ENCODE measurements at regions not wholly inside any gene's neighbourhood (a gene's known extent, or its start where the extent isn't known, plus 50 kb on each side); places are given as distances from the start of the nearest gene placed in this dataset.

GRCh38 chr22:49365191-49365837 is 462.4 kb downstream of the BRD1 start:
- Mint-ChIP-seq H3K36me3 (no peaks in the 10 kb centered on the region), H3K27me3 (peaks cover 16% of the 10 kb centered on the region), H3K4me3 (no peak overlapping the region), H3K9me3 (peaks cover 7% of the 10 kb centered on the region), H3K4me1 (peaks cover 5% of the 10 kb centered on the region), H3K27ac (no peak overlapping the region)
- DNase-seq (ENCODE audit: low spot score in 2 of 2) = peak in 1 of 2 donors; percentile 2
- no peak for ATAC-seq (ENCODE audit: low read depth)

GRCh38 chr22:49364398-49364797 is 463.3 kb downstream of the BRD1 start:
- peaks cover 10% of the 10 kb centered on the region for H3K9me3 Mint-ChIP-seq
- ATAC-seq (ENCODE audit: low read depth) = no peak
- H3K4me1 Mint-ChIP-seq = peaks cover 5% of the 10 kb centered on the region
- no peak for DNase-seq (ENCODE audit: low spot score in 2 of 2)
- H3K36me3 Mint-ChIP-seq = no peaks in the 10 kb centered on the region
- no peak overlapping the region for H3K27ac Mint-ChIP-seq
- peaks cover 16% of the 10 kb centered on the region for H3K27me3 Mint-ChIP-seq
- no peak overlapping the region for H3K4me3 Mint-ChIP-seq

- Mint-ChIP-seq H3K27me3 (peaks cover 11% of the 10 kb centered on the region), H3K36me3 (no peaks in the 10 kb centered on the region), H3K4me1 (peaks cover 5% of the 10 kb centered on the region), H3K4me3 (no peak overlapping the region), H3K27ac (no peak overlapping the region), H3K9me3 (peaks cover 10% of the 10 kb centered on the region)
- ATAC-seq (ENCODE audit: low read depth) (no peak), DNase-seq (ENCODE audit: low spot score in 2 of 2) (no peak)
These were observed 464.0 kb downstream of the BRD1 start for GRCh38 chr22:49363526-49364230.

- H3K4me1 Mint-ChIP-seq = peaks cover 5% of the 10 kb centered on the region
- H3K27me3 Mint-ChIP-seq = peaks cover 9% of the 10 kb centered on the region
- no peak overlapping the region for H3K27ac Mint-ChIP-seq
- ATAC-seq (ENCODE audit: low read depth) = no peak
- H3K9me3 Mint-ChIP-seq = peaks cover 10% of the 10 kb centered on the region
- no peak for DNase-seq (ENCODE audit: low spot score in 2 of 2)
- H3K4me3 Mint-ChIP-seq = no peak overlapping the region
- H3K36me3 Mint-ChIP-seq = no peaks in the 10 kb centered on the region
These were observed 465.3 kb downstream of the BRD1 start for GRCh38 chr22:49362211-49362839.

GRCh38 chr22:49361164-49361563 is 466.5 kb downstream of the BRD1 start:
- Mint-ChIP-seq H3K4me3 (no peak overlapping the region), H3K9me3 (peaks cover 10% of the 10 kb centered on the region), H3K27me3 (peaks cover 11% of the 10 kb centered on the region), H3K27ac (no peak overlapping the region), H3K4me1 (peaks cover 5% of the 10 kb centered on the region), H3K36me3 (no peaks in the 10 kb centered on the region)
- no peak for ATAC-seq (ENCODE audit: low read depth)
- DNase-seq (ENCODE audit: low spot score in 2 of 2) = no peak

GRCh38 chr22:49360746-49361145 is 466.9 kb downstream of the BRD1 start:
- ATAC-seq (ENCODE audit: low read depth) (no peak), DNase-seq (ENCODE audit: low spot score in 2 of 2) (no peak)
- peaks cover 11% of the 10 kb centered on the region for H3K27me3 Mint-ChIP-seq
- H3K27ac Mint-ChIP-seq = no peak overlapping the region
- peaks cover 5% of the 10 kb centered on the region for H3K4me1 Mint-ChIP-seq
- no peaks in the 10 kb centered on the region for H3K36me3 Mint-ChIP-seq
- no peak overlapping the region for H3K4me3 Mint-ChIP-seq
- peaks cover 10% of the 10 kb centered on the region for H3K9me3 Mint-ChIP-seq

- Mint-ChIP-seq H3K9me3 (peaks cover 9% of the 10 kb centered on the region), H3K4me3 (no peak overlapping the region), H3K27ac (no peak overlapping the region), H3K36me3 (no peaks in the 10 kb centered on the region), H3K4me1 (peaks cover 5% of the 10 kb centered on the region), H3K27me3 (peaks cover 11% of the 10 kb centered on the region)
- no peak for ATAC-seq (ENCODE audit: low read depth)
- DNase-seq (ENCODE audit: low spot score in 2 of 2) = no peak
These were observed 468.6 kb downstream of the BRD1 start for GRCh38 chr22:49359076-49359475.

GRCh38 chr22:49357661-49358440 is 469.8 kb downstream of the BRD1 start:
- Mint-ChIP-seq H3K9me3 (peaks cover 9% of the 10 kb centered on the region), H3K36me3 (no peaks in the 10 kb centered on the region), H3K27me3 (peaks cover 16% of the 10 kb centered on the region), H3K4me1 (peaks cover 5% of the 10 kb centered on the region), H3K4me3 (no peak overlapping the region), H3K27ac (no peak overlapping the region)
- no peak for DNase-seq (ENCODE audit: low spot score in 2 of 2)
- no peak for ATAC-seq (ENCODE audit: low read depth)

- Mint-ChIP-seq H3K27me3 (peaks cover 20% of the 10 kb centered on the region), H3K4me1 (peaks cover 5% of the 10 kb centered on the region), H3K4me3 (no peak overlapping the region), H3K27ac (no peak overlapping the region), H3K36me3 (no peaks in the 10 kb centered on the region), H3K9me3 (peaks cover 8% of the 10 kb centered on the region)
- ATAC-seq (ENCODE audit: low read depth) (no peak), DNase-seq (ENCODE audit: low spot score in 2 of 2) (no peak)
These were observed 471.2 kb downstream of the BRD1 start for GRCh38 chr22:49356428-49356827.

GRCh38 chr22:49355211-49355920 is 472.3 kb downstream of the BRD1 start:
- peaks cover 20% of the 10 kb centered on the region for H3K27me3 Mint-ChIP-seq
- H3K36me3 Mint-ChIP-seq = no peaks in the 10 kb centered on the region
- ATAC-seq (ENCODE audit: low read depth) (no peak), DNase-seq (ENCODE audit: low spot score in 2 of 2) (no peak)
- H3K27ac Mint-ChIP-seq = no peak overlapping the region
- H3K4me1 Mint-ChIP-seq = no peaks in the 10 kb centered on the region
- H3K9me3 Mint-ChIP-seq = peaks cover 4% of the 10 kb centered on the region
- no peak overlapping the region for H3K4me3 Mint-ChIP-seq

GRCh38 chr22:49354516-49355210 is 473.0 kb downstream of the BRD1 start:
- Mint-ChIP-seq H3K27ac (no peak overlapping the region), H3K36me3 (no peaks in the 10 kb centered on the region), H3K9me3 (no peaks in the 10 kb centered on the region), H3K27me3 (peaks cover 20% of the 10 kb centered on the region), H3K4me1 (no peaks in the 10 kb centered on the region), H3K4me3 (no peak overlapping the region)
- DNase-seq (ENCODE audit: low spot score in 2 of 2) = no peak
- ATAC-seq (ENCODE audit: low read depth) = no peak

GRCh38 chr22:49353235-49353634 is 474.4 kb downstream of the BRD1 start:
- Mint-ChIP-seq H3K9me3 (no peaks in the 10 kb centered on the region), H3K4me1 (no peaks in the 10 kb centered on the region), H3K36me3 (no peaks in the 10 kb centered on the region), H3K4me3 (no peak overlapping the region), H3K27me3 (peaks cover 25% of the 10 kb centered on the region), H3K27ac (no peak overlapping the region)
- ATAC-seq (ENCODE audit: low read depth) (no peak), DNase-seq (ENCODE audit: low spot score in 2 of 2) (no peak)
